WTC11 (cell line): ENCODE measurements at regions not wholly inside any gene's neighbourhood (a gene's known extent, or its start where the extent isn't known, plus 50 kb on each side); places are given as distances from the start of the nearest gene placed in this dataset.

Experiments
- ATAC-seq: fragments of 200-7000 bp; cut with Tn5 transposase; 2 replicates; pipeline ENCODE4 v1.10.0; 2021; ENCODE audit warnings: mild to moderate bottlenecking, moderate library complexity
- CTCF ChIA-PET: fragments of 300-600 bp; sonication (Branson Sonifier 250); formaldehyde crosslinking; loops from one replicate; lab custom pipeline; 2021; ENCODE audit warnings: antibody characterized with exemption; lab: Charles Lee
- POLR2A ChIA-PET: fragments of 350-600 bp; sonication (Branson Sonifier 250); formaldehyde crosslinking; loops from one replicate; lab custom pipeline; 2021; ENCODE audit warnings: antibody characterized with exemption; lab: Charles Lee
- DNase-seq: peaks from one replicate; pipeline ENCODE4 v3.0.0; 2021; ENCODE audit warnings: low spot score
- H3K27ac Mint-ChIP-seq: 2 replicates; pipeline ENCODE4 v1.8.0; 2021; ENCODE audit warnings: mixed read lengths
- H3K27me3 Mint-ChIP-seq: 2 replicates; pipeline ENCODE4 v1.8.0; 2021; ENCODE audit warnings: low read depth, mild to moderate bottlenecking, moderate library complexity, mixed read lengths
- H3K36me3 Mint-ChIP-seq: 2 replicates; pipeline ENCODE4 v1.8.0; 2021; ENCODE audit warnings: mixed read lengths
- H3K4me1 Mint-ChIP-seq: 2 replicates; pipeline ENCODE4 v1.8.0; 2022; ENCODE audit warnings: mixed read lengths
- H3K4me3 Mint-ChIP-seq: 2 replicates; pipeline ENCODE4 v1.8.0; 2021; ENCODE audit warnings: mild to moderate bottlenecking, moderate library complexity, mixed read lengths
- H3K9me3 Mint-ChIP-seq: 2 replicates; pipeline ENCODE4 v1.8.0; 2021; ENCODE audit warnings: mixed read lengths
- E2F5 ChIP-seq: sonication (generic); formaldehyde crosslinking; IDR thresholded peaks from 2 replicates; pipeline ENCODE4 v1.8.1; 2022; ENCODE audit warnings: mild to moderate bottlenecking, moderate library complexity, missing genetic modification reagents
- ESRRA ChIP-seq: sonication (generic); formaldehyde crosslinking; IDR thresholded peaks from 2 replicates; pipeline ENCODE4 v1.8.1; 2022; ENCODE audit warnings: mild to moderate bottlenecking, missing genetic modification reagents, borderline replicate concordance
- ETV6 ChIP-seq: sonication (generic); formaldehyde crosslinking; IDR thresholded peaks from 2 replicates; pipeline ENCODE4 v1.8.1; 2022; ENCODE audit warnings: mild to moderate bottlenecking, missing genetic modification reagents
- FOXP4 ChIP-seq: sonication (generic); formaldehyde crosslinking; IDR thresholded peaks from 2 replicates; pipeline ENCODE4 v1.8.0; 2022; ENCODE audit warnings: mild to moderate bottlenecking, missing genetic modification reagents
- GRHL2 ChIP-seq: fragments of 250-450 bp; sonication (Bioruptor Pico); IDR thresholded peaks from 2 replicates; pipeline ENCODE4 v1.8.0; 2022; ENCODE audit warnings: mild to moderate bottlenecking, moderate library complexity; ENCODE audit not compliant: insufficient replicate concordance, severe bottlenecking
- IRF2 ChIP-seq: sonication (generic); formaldehyde crosslinking; IDR thresholded peaks from 2 replicates; pipeline ENCODE4 v1.8.0; 2022; ENCODE audit warnings: low read depth, missing genetic modification reagents, borderline replicate concordance
- KAT7 ChIP-seq: sonication (generic); formaldehyde crosslinking; IDR thresholded peaks from 2 replicates; pipeline ENCODE4 v1.8.1; 2023; ENCODE audit warnings: missing genetic modification reagents, mild to moderate bottlenecking, borderline replicate concordance
- NR1H2 ChIP-seq: sonication (generic); formaldehyde crosslinking; IDR thresholded peaks from 2 replicates; pipeline ENCODE4 v1.9.0; 2021; ENCODE audit warnings: mild to moderate bottlenecking, moderate library complexity, missing genetic modification reagents
- NR2C2 ChIP-seq: sonication (generic); formaldehyde crosslinking; IDR thresholded peaks from 2 replicates; pipeline ENCODE4 v1.8.0; 2022; ENCODE audit warnings: mild to moderate bottlenecking, missing genetic modification reagents
- OVOL2 ChIP-seq: fragments of 250-450 bp; sonication (Bioruptor Pico); IDR thresholded peaks from 2 replicates; pipeline ENCODE4 v1.9.0; 2021; ENCODE audit warnings: mild to moderate bottlenecking, borderline replicate concordance
- RORB ChIP-seq: fragments of 250-450 bp; sonication (Bioruptor Pico); IDR thresholded peaks from 2 replicates; pipeline ENCODE4 v1.9.0; 2021; ENCODE audit warnings: mild to moderate bottlenecking
- SP1 ChIP-seq: sonication (generic); formaldehyde crosslinking; conservative IDR thresholded peaks from 2 replicates; pipeline ENCODE4 v1.8.1; 2022; ENCODE audit warnings: missing genetic modification reagents
- ZBTB43 ChIP-seq: sonication (generic); formaldehyde crosslinking; IDR thresholded peaks from 2 replicates; pipeline ENCODE4 v1.8.1; 2023; ENCODE audit warnings: mild to moderate bottlenecking, missing genetic modification reagents
- ZNF281 ChIP-seq: sonication (generic); formaldehyde crosslinking; IDR thresholded peaks from 2 replicates; pipeline ENCODE4 v1.8.0; 2023; ENCODE audit warnings: mild to moderate bottlenecking, missing genetic modification reagents
- TF ChIP-seq, protein P1 (sequence below): sonication (generic); formaldehyde crosslinking; IDR thresholded peaks from 2 replicates; pipeline ENCODE4 v1.8.1; 2022; ENCODE audit warnings: low read depth, missing genetic modification reagents, borderline replicate concordance
- TF ChIP-seq, protein P2 (sequence below): fragments of 250-450 bp; sonication (Bioruptor Pico); IDR thresholded peaks from 2 replicates; pipeline ENCODE4 v1.9.0; 2021; ENCODE audit warnings: moderate library complexity, mild to moderate bottlenecking, inconsistent platforms, borderline replicate concordance
- TF ChIP-seq, protein P3 (sequence below): fragments of 250-450 bp; sonication (Bioruptor Pico); conservative IDR thresholded peaks from 2 replicates; pipeline ENCODE4 v1.9.0; 2021; ENCODE audit warnings: mild to moderate bottlenecking
- TF ChIP-seq, protein P4 (sequence below): fragments of 250-450 bp; sonication (Bioruptor Pico); IDR thresholded peaks from 2 replicates; pipeline ENCODE4 v1.9.0; 2021; ENCODE audit warnings: mild to moderate bottlenecking, borderline replicate concordance

DNA sequence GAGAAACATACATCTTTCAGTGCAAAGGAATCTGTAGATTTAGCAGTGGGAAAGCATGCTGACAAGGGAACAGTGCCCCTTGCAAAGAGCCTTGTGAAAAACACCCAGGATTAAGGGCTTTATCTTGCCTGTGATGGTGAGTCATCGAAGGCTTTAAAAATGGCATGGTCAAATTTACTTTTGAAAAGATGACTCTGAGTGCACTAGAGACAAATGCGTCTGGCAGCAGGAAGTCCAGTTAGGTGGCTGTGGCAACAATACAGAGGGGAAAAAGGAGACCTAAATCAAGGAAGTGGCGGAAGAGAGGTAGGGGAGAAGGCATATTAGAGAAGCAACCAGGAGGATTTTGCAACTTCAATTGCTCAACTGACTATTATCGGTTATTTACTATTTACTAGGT lies 472.6 kb upstream of the CPEB2 start:
- Mint-ChIP-seq H3K36me3 (no peaks in the 10 kb centered on the region), H3K27me3 (peaks cover 2% of the 10 kb centered on the region; the same call in 1 of the 2 replicates)
- CTCF ChIA-PET = no interaction called here
- TF ChIP-seq RORB (CRISPR knock-in tag) (no peak), SP1 (CRISPR knock-in tag) (0 out of 2 replicates have a peak, but pooled peaks have one; percentile 17), ETV6 (CRISPR knock-in tag) (peak; percentile 81)
- TF ChIP-seq, all 79 proteins: peak for 2
- DNase-seq (no peak), ATAC-seq (peak; percentile 83)
- peaks cover 21% of the 10 kb centered on the region for H3K4me1 Mint-ChIP-seq
- peak overlapping the region; percentile 57 for H3K27ac Mint-ChIP-seq
- H3K4me3 Mint-ChIP-seq = no peak overlapping the region
- POLR2A ChIA-PET = no interaction called here
- 0 out of 2 replicates have a peak, but pooled peaks cover 9% of the 10 kb centered on the region for H3K9me3 Mint-ChIP-seq

DNA sequence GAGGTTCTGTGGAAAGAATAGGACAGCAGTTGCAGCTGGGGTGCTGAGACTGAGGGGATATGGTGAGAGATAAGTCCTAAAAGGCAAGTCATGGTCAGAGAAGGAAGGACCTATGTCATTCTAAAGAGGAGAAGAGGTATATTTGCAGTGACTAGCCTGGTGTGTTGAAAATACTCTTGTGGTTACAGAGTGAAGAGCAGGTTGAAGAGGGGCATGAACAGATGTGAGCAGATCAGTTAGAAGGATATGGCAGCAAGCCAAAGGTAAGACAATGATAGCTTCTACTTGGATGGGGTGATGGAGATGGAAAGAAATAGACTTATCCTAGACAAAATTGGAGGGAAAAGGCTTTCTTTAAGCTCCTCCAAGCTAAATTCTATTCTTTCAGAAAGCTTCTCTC lies 469.8 kb upstream of the CPEB2 start:
- H3K4me3 Mint-ChIP-seq = no peak overlapping the region
- H3K27me3 Mint-ChIP-seq = peaks cover 2% of the 10 kb centered on the region; the same call in 1 of the 2 replicates
- DNase-seq (no peak), ATAC-seq (no peak)
- H3K4me1 Mint-ChIP-seq = peaks cover 21% of the 10 kb centered on the region
- H3K9me3 Mint-ChIP-seq = no peaks in the 10 kb centered on the region
- H3K27ac Mint-ChIP-seq = no peak overlapping the region
- no peaks in the 10 kb centered on the region for H3K36me3 Mint-ChIP-seq
- ChIA-PET CTCF (no interaction called here), POLR2A (no interaction called here)
- TF ChIP-seq ZNF281 (CRISPR knock-in tag) = no peak
- TF ChIP-seq, protein P1, sequence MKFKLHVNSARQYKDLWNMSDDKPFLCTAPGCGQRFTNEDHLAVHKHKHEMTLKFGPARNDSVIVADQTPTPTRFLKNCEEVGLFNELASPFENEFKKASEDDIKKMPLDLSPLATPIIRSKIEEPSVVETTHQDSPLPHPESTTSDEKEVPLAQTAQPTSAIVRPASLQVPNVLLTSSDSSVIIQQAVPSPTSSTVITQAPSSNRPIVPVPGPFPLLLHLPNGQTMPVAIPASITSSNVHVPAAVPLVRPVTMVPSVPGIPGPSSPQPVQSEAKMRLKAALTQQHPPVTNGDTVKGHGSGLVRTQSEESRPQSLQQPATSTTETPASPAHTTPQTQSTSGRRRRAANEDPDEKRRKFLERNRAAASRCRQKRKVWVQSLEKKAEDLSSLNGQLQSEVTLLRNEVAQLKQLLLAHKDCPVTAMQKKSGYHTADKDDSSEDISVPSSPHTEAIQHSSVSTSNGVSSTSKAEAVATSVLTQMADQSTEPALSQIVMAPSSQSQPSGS (CRISPR knock-in tag) = no peak
- TF ChIP-seq NR1H2 = no peak
- TF ChIP-seq ESRRA (CRISPR knock-in tag) = no peak
- TF ChIP-seq E2F5 = no peak
- TF ChIP-seq, protein P2, sequence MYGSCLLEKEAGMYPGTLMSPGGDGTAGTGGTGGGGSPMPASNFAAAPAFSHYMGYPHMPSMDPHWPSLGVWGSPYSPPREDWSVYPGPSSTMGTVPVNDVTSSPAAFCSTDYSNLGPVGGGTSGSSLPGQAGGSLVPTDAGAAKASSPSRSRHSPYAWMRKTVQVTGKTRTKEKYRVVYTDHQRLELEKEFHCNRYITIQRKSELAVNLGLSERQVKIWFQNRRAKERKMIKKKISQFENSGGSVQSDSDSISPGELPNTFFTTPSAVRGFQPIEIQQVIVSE (CRISPR knock-in tag) = no peak
- TF ChIP-seq, protein P3, sequence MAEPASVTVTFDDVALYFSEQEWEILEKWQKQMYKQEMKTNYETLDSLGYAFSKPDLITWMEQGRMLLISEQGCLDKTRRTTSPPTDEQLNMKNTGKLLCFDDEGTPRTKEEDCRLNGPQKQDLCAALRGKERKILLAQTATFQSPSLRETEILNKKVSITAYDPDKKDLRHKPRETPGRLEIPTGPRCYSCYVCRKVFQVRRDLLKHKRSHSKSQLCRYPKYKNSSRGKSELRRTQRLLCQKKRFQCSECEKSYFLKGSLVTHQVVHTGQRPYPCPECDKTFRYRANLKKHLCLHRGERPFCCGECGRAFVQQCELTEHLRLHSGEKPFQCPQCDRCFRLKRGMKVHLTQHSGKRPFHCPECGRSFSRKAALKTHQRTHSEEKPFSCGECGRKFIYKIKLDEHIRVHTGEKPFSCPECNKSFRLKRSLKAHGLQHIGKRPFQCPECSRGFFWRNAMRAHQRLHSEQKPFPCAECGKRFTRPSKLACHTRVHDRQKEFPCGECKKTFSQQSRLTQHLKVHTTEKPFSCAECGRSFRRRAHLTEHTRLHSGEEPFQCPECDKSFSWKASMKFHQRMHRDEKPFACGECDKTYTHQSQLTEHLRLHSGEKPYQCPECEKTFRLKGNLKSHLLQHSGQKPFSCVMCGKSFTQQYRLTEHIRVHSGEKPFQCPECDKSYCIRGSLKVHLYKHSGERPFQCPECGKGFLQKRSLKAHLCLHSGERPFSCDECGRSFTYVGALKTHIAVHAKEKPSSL (CRISPR knock-in tag) = no peak
- TF ChIP-seq, protein P4, sequence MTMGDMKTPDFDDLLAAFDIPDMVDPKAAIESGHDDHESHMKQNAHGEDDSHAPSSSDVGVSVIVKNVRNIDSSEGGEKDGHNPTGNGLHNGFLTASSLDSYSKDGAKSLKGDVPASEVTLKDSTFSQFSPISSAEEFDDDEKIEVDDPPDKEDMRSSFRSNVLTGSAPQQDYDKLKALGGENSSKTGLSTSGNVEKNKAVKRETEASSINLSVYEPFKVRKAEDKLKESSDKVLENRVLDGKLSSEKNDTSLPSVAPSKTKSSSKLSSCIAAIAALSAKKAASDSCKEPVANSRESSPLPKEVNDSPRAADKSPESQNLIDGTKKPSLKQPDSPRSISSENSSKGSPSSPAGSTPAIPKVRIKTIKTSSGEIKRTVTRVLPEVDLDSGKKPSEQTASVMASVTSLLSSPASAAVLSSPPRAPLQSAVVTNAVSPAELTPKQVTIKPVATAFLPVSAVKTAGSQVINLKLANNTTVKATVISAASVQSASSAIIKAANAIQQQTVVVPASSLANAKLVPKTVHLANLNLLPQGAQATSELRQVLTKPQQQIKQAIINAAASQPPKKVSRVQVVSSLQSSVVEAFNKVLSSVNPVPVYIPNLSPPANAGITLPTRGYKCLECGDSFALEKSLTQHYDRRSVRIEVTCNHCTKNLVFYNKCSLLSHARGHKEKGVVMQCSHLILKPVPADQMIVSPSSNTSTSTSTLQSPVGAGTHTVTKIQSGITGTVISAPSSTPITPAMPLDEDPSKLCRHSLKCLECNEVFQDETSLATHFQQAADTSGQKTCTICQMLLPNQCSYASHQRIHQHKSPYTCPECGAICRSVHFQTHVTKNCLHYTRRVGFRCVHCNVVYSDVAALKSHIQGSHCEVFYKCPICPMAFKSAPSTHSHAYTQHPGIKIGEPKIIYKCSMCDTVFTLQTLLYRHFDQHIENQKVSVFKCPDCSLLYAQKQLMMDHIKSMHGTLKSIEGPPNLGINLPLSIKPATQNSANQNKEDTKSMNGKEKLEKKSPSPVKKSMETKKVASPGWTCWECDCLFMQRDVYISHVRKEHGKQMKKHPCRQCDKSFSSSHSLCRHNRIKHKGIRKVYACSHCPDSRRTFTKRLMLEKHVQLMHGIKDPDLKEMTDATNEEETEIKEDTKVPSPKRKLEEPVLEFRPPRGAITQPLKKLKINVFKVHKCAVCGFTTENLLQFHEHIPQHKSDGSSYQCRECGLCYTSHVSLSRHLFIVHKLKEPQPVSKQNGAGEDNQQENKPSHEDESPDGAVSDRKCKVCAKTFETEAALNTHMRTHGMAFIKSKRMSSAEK (CRISPR knock-in tag) = no peak
- TF ChIP-seq RORB (CRISPR knock-in tag) = no peak
- no peak for TF ChIP-seq GRHL2 (CRISPR knock-in tag)
- TF ChIP-seq KAT7 = no peak
- TF ChIP-seq IRF2 (CRISPR knock-in tag) = no peak
- no peak for TF ChIP-seq OVOL2
- no peak for TF ChIP-seq ZBTB43 (CRISPR knock-in tag)
- no peak for TF ChIP-seq FOXP4 (CRISPR knock-in tag)
- no peak for TF ChIP-seq NR2C2 (CRISPR knock-in tag)
